Brain microvascular endothelial cell (primary cell): ENCODE measurements at regions not wholly inside any gene's neighbourhood (a gene's known extent, or its start where the extent isn't known, plus 50 kb on each side); places are given as distances from the start of the nearest gene placed in this dataset.

Experiments used
- DNase-seq: peaks from one replicate; pipeline ENCODE4 v3.0.0-alpha.2; 2020
- H3K27ac ChIP-seq: fragments of 250-450 bp; sonication (Bioruptor Pico); 2 replicates; pipeline ENCODE4 v1.5.1; 2020; ENCODE audit warnings: mild to moderate bottlenecking, moderate library complexity
- H3K27me3 ChIP-seq: fragments of 250-450 bp; sonication (Bioruptor Pico); replicated peaks from 2 replicates; pipeline ENCODE4 v1.5.1; 2020; ENCODE audit warnings: mild to moderate bottlenecking
- H3K36me3 ChIP-seq: fragments of 250-450 bp; sonication (Bioruptor Pico); replicated peaks from 2 replicates; pipeline ENCODE4 v1.5.1; 2020; ENCODE audit warnings: mild to moderate bottlenecking
- H3K4me3 ChIP-seq: 2 replicates; pipeline ENCODE4 v1.5.1; 2011; ENCODE audit warnings: low read depth, mild to moderate bottlenecking, control low read depth, low read length, moderate library complexity
- CTCF ChIP-seq: IDR thresholded peaks from 2 replicates; pipeline ENCODE4 v1.5.1; 2011; ENCODE audit warnings: low read depth, mild to moderate bottlenecking, moderate library complexity, low read length, control low read depth, inconsistent platforms; ENCODE audit errors: missing control alignments
- in situ Hi-C: cut with HindIII; loops from 2 replicates; pipeline ENCODE4 v1.10.0; 2017; ENCODE audit warnings: low sequenced_read_pairs, low pct_ligation_motif_present

GRCh38 chr17:77877036-77877435 lies 81.5 kb upstream of the TNRC6C start:
- DNase-seq: no peak
- TF ChIP-seq CTCF: no peak
- H3K27me3 ChIP-seq: peaks cover 4% of the 10 kb centered on the region
- in situ Hi-C loops: no loop called here
- H3K36me3 ChIP-seq: no peaks in the 10 kb centered on the region
- no peak overlapping the region for H3K4me3 ChIP-seq
- H3K27ac ChIP-seq: no peak overlapping the region

- no peak overlapping the region for H3K27ac ChIP-seq
- no peak for DNase-seq
- H3K36me3 ChIP-seq: no peaks in the 10 kb centered on the region
- peaks cover 4% of the 10 kb centered on the region for H3K27me3 ChIP-seq
- in situ Hi-C loops: no loop called here
- TF ChIP-seq CTCF: no peak
- H3K4me3 ChIP-seq: no peak overlapping the region
Measured at GRCh38 chr17:77877646-77878355, 80.7 kb upstream of the TNRC6C start.

GRCh38 chr17:77879226-77879895 lies 79.1 kb upstream of the TNRC6C start:
- in situ Hi-C loops: no loop called here
- DNase-seq: no peak
- TF ChIP-seq CTCF: no peak
- Histone ChIP-seq H3K36me3 (no peaks in the 10 kb centered on the region), H3K4me3 (no peak overlapping the region), H3K27me3 (peaks cover 4% of the 10 kb centered on the region), H3K27ac (no peak overlapping the region)

- Histone ChIP-seq H3K27ac (no peak overlapping the region), H3K27me3 (peaks cover 8% of the 10 kb centered on the region), H3K4me3 (no peak overlapping the region), H3K36me3 (no peaks in the 10 kb centered on the region)
- no peak for DNase-seq
- in situ Hi-C loops: no loop called here
- TF ChIP-seq CTCF: no peak
Measured at GRCh38 chr17:77879896-77880280, 78.6 kb upstream of the TNRC6C start.

- peaks cover 8% of the 10 kb centered on the region for H3K27me3 ChIP-seq
- in situ Hi-C loops: no loop called here
- TF ChIP-seq CTCF: no peak
- no peak for DNase-seq
- no peak overlapping the region for H3K27ac ChIP-seq
- no peaks in the 10 kb centered on the region for H3K36me3 ChIP-seq
- no peak overlapping the region for H3K4me3 ChIP-seq
Measured at GRCh38 chr17:77880711-77881450, 77.6 kb upstream of the TNRC6C start.
